NCI-H1930 (cell line): ENCODE measurements at regions not wholly inside any gene's neighbourhood (a gene's known extent, or its start where the extent isn't known, plus 50 kb on each side); places are given as distances from the start of the nearest gene placed in this dataset.

ENCODE experiments used
- DNase-seq, 2 experiments: peaks; one replicate each; lab custom pipeline; 2025; lab: John Stamatoyannopoulos, UW

- DNase-seq = peak in 1 of 2 experiments; percentile 10
These were observed 100.2 kb downstream of the PERP start for GRCh38 chr6:138007014-138007472.

DNA sequence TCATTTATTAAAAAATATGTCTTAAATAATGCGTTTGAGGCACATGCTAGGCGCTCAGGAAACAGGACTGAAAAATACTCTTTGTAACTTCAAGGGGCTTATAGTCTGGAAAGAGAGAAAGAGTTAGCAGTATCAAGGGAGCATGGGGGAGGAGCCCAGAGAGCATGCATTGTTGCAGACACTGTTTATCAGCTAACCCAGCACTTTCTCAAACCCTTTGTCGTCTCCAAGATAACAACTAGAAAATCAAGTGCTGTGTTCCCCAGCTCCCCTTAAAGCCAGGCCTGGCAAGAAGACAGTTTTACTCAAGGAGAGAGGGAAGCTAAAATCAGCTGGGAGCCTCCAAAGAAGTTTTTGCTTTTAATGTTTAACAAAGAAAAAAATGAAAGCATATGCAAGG is 98.4 kb downstream of the PERP start:
- no peak for DNase-seq

- no peak for DNase-seq
These were observed 95.8 kb downstream of the PERP start for GRCh38 chr6:138011413-138011812.

GRCh38 chr6:138012682-138013081 is 94.5 kb downstream of the PERP start:
- no peak for DNase-seq

DNA sequence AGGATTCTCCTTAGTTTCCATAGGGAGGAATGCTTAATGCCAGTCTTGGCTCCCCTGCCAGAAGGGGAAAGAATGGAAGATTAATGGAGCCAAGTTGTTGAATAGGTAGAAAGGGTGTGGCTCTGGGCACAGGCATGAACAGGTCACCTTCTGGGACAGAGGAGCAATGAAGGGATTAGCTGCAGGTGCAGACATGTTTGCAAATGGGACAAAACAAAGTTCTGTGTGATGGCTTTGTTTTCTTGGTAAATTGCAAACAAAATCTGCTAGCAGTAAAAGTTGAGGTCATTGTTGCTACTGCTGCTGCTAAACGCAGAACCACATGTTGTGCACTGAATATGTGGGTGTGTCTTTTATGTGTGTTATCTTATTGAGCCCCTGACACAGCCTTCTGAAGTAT is 93.3 kb downstream of the PERP start:
- DNase-seq = no peak

DNA sequence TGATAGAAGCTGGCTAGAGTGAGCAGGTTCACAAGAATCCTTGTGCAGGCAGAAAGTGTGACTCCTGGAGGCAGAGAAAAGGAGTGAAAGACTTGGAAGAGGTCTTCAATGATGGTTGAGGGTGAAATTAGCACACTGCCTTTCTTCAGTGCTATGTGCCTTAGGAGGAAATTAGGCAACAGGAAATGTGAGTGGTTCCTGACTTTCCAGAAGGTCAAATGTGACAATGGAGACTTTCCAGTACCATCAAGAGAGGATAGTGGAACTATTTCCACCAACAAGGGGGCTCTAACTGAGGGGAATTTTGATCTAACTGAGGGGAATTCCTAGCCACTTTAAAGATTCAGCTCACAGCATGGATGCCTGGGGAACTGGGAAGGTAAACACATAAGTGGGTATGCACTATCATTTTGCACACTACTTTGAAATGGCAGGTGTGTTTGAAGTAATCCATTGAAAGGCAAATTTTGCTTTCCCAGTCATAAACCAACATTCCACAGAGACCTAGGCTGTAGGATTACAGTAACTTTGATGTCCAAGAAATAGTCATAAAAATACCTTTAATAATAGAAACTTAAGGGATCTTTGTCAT is 90.0 kb downstream of the PERP start:
- no peak for DNase-seq

DNA sequence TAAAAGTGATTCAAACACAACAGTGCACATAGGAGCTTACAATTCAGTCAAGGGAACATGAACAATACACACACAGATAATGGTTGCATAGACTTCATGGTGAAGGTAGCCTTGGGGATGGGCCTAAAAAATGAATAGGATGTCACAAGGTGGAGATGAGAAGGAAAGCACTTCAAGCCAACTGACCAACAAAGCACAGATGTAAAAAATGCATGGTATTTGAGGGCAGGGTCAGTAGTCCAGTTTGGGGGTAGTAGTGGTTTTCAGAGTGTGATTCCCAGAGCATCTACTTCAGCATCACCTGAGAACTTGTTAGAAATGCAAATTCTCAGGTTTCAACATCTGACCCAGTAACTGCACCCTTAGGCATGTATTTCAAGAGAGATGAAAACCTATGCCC is 88.9 kb downstream of the PERP start:
- no peak for DNase-seq

DNA sequence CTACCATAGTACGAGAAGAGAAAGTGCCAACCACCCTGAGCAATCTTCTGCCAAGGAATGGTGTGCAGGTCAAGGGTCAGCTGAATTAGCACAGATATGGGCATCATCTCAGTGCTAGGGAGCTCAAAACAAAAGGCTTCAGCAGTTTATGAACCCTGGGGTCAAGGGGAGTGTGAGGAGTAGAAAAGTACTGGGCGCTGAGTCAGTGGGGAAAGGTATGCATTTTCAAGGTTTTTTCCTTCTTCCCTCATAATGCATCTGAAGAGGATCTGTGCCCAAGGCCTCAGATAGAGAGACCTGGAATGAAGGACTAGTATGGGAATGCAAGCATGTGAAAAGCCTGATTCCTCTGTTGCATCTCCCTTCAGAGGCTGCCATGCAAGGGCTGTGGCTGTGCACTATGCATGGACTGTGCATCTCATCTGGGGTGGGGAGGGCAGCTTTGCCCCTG is 81.7 kb downstream of the PERP start:
- DNase-seq = no peak

- DNase-seq = no peak
These were observed 80.9 kb downstream of the PERP start for GRCh38 chr6:138026342-138026741.

GRCh38 chr6:138028893-138029292 is 78.3 kb downstream of the PERP start:
- no peak for DNase-seq

DNA sequence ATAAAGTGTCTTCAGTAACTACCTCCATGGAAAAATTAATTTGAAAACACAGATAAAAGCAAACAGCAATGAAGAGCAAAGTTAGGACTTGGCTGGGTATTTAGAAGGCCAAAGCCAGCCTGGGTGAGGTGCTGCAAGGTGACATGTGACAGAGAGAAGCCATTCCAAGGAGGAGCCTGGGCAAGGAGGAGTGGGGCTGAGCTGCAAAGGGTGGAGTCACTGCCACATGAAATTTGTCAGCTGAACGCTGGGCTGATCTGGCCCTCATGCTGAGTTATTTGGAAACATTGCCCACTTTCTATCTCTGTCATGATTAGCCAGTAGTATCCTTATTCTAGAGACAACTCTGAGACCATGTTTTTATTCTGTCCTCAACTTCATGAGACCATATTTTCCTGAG is 76.3 kb downstream of the PERP start:
- no peak for DNase-seq

GRCh38 chr6:138031417-138031816 is 75.8 kb downstream of the PERP start:
- no peak for DNase-seq

GRCh38 chr6:138031850-138032249 is 75.4 kb downstream of the PERP start:
- DNase-seq = no peak

DNA sequence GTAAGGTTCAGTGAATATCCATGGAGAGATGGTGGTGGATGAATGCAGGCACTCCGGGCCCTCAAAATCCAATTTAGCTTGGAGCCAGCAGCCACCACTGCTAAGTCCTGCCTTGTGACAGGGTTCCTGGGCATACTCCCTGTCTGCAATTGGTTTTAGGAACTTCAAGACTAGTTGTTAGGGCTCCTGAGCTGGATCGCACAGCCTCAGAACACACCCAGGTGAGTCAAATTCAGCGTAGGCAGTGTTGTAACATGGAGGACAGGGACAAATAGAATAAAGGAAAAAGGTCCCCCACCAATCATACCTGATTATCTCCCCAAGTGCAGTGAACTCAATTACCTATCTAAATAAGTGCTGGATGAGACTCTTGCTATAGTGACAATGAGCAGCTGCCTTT is 74.6 kb downstream of the PERP start:
- DNase-seq = no peak

DNA sequence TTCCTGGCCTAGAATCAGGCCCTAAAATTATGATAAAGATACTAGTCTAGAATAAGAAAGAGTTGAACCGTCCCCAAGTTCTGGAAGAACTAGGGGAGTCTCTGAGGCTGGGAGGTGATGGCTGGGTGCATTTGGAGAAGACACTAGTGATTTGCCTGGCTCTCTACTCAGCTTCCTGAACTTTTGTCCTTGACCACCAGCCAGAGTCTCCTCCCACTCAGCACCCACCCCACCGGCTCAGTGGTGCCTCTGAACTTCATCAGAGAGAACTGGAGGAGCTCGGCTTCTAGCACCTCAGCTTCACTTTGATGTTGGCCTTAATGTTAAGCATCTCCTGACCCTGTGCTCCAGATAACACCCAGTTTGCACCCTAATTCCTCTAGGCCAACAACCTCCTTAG is 73.0 kb downstream of the PERP start:
- DNase-seq = no peak

DNA sequence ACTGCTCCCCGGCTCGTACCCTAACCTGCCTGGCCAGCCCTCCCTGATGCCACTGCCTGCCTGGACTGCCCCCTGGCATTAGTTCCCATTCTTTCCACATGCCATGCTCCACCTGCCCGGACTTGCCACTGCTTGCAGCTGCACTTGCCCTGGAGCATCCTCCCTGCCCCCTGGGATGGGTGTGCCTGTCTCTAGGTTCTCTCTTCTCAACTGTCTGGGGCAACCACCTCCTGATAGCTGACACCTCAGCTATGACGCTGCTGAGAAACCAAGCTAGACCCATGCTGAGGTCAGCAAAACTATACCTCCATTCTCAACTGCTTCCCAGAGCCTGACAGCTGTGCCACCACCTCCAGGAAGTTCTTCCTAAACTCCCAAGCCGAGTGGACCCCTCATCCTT is 72.1 kb downstream of the PERP start:
- DNase-seq = no peak

DNA sequence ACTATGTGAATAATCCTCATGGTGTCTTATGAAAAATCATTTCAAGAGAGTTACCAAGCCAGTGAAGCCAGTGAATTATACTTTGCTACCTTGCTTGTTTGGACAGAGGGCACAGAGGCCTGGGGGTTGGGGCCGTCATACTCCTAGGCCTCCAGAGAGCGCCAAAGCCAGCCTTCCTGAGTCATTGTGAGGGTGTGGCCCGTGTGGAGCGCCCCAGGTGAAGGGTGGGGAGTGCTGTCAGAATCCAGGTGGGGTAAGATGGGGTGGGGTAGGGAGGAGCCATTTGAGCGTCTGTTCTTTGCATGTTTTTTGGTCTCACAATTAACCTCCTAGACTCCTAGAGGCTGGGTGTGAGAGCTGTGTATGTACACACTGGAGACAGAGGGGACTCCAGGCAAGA is 71.1 kb downstream of the PERP start:
- no peak for DNase-seq

- DNase-seq = no peak
These were observed 70.2 kb downstream of the PERP start for GRCh38 chr6:138037009-138037504.

DNA sequence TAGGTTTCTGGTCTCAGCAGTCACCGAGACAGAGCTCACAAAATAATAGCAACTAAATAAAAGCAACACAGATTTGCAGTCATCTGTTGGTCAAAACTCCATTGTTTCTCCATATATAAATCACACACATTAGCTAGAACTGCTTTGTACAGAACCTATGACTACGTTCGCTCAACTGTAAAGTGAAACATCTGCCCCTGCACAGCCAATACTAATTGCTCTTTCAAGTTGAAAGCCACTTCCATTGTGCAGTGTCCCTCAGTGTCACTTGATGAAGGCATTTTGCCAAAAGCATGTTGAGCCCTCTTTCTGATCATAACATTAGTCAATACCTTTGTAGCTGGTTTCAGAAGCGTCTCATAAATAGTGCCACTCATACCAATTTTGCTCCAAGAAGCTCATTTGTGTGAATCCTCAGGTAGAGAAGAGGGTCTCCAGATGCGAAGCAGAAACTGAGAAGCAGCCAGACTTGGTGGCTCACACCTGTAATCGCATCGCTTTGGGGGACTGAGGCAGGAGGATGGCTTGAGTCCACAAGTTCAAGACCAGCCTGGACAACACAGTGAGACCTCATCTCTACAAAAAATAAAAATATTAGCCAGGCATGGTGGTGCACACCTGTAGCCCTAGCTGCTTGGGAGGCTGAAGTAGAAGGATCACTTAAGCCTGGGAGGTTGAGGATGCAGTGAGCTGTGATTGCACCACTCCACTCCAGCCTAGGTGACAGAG is 68.9 kb downstream of the PERP start:
- no peak for DNase-seq
